ENCODE measurements at regions not wholly inside any gene's neighbourhood (a gene's known extent, or its start where the extent isn't known, plus 50 kb on each side); places are given as distances from the start of the nearest gene placed in this dataset.

DNA sequence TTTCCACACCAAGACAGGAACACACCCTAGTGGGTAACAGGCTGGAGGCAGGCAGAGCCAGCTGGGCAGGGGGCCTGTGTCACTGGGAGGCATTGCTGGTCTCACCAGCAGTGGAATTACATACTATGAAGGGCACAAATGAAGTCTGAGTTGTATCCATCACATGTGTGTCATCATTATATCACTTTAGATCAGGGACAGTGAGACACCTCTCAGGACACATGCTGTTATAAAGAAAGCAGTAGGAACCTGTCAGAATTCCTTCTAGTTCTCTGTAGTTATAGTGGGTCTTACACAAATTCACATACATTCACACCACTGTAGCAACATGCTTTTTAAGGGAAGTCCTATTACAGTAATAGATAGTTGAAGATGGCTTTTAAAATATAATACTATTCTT is 63.5 kb upstream of the FYN start:
- H3K4me1 ChIP-seq (ENCODE audit: low read depth, poor library complexity, severe bottlenecking), result no peaks in the 10 kb centered on the region
- H3K4me3 ChIP-seq (IDR thresholded peaks at IDR 0.05; ENCODE audit: insufficient read depth, low read depth, low read length), result no peak overlapping the region
- no peak overlapping the region for H3K27ac ChIP-seq
- H3K27me3 ChIP-seq (ENCODE audit: insufficient read depth, low read depth), result no peaks in the 10 kb centered on the region
- no peak overlapping the region for H3K4me2 ChIP-seq
- no peaks in the 10 kb centered on the region for H3K36me3 ChIP-seq (ENCODE audit: insufficient read depth)
- H3K9ac ChIP-seq, result no peak overlapping the region
- no peaks in the 10 kb centered on the region for H3K79me2 ChIP-seq (ENCODE audit: insufficient read depth, low read depth)
- TF ChIP-seq, protein P1, sequence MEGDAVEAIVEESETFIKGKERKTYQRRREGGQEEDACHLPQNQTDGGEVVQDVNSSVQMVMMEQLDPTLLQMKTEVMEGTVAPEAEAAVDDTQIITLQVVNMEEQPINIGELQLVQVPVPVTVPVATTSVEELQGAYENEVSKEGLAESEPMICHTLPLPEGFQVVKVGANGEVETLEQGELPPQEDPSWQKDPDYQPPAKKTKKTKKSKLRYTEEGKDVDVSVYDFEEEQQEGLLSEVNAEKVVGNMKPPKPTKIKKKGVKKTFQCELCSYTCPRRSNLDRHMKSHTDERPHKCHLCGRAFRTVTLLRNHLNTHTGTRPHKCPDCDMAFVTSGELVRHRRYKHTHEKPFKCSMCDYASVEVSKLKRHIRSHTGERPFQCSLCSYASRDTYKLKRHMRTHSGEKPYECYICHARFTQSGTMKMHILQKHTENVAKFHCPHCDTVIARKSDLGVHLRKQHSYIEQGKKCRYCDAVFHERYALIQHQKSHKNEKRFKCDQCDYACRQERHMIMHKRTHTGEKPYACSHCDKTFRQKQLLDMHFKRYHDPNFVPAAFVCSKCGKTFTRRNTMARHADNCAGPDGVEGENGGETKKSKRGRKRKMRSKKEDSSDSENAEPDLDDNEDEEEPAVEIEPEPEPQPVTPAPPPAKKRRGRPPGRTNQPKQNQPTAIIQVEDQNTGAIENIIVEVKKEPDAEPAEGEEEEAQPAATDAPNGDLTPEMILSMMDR (conservative IDR thresholded peaks at IDR 0.05; ENCODE audit: low read depth, low read length), result no peak
- H2AFZ ChIP-seq (ENCODE audit: low read depth), result no peak overlapping the region
- H4K20me1 ChIP-seq (ENCODE audit: insufficient read depth), result no peaks in the 10 kb centered on the region

GRCh38 chr6:111938710-111939109 is 65.5 kb upstream of the FYN start:
- Histone ChIP-seq H3K27ac (no peak overlapping the region), H4K20me1 (ENCODE audit: insufficient read depth) (no peaks in the 10 kb centered on the region), H3K79me2 (ENCODE audit: insufficient read depth, low read depth) (no peaks in the 10 kb centered on the region), H3K4me1 (ENCODE audit: low read depth, poor library complexity, severe bottlenecking) (no peaks in the 10 kb centered on the region), H2AFZ (ENCODE audit: low read depth) (no peak overlapping the region), H3K4me3 (IDR thresholded peaks at IDR 0.05; ENCODE audit: insufficient read depth, low read depth, low read length) (no peak overlapping the region), H3K9ac (no peak overlapping the region), H3K27me3 (ENCODE audit: insufficient read depth, low read depth) (no peaks in the 10 kb centered on the region), H3K36me3 (ENCODE audit: insufficient read depth) (no peaks in the 10 kb centered on the region), H3K4me2 (no peak overlapping the region)
- TF ChIP-seq, protein P1 (conservative IDR thresholded peaks at IDR 0.05; ENCODE audit: low read depth, low read length), result no peak

GRCh38 chr6:111939902-111940301 is 66.7 kb upstream of the FYN start:
- Histone ChIP-seq H3K27me3 (ENCODE audit: insufficient read depth, low read depth) (no peaks in the 10 kb centered on the region), H2AFZ (ENCODE audit: low read depth) (no peak overlapping the region), H3K27ac (no peak overlapping the region), H3K4me1 (ENCODE audit: low read depth, poor library complexity, severe bottlenecking) (no peaks in the 10 kb centered on the region), H3K79me2 (ENCODE audit: insufficient read depth, low read depth) (no peaks in the 10 kb centered on the region), H4K20me1 (ENCODE audit: insufficient read depth) (no peaks in the 10 kb centered on the region), H3K9ac (no peak overlapping the region), H3K4me2 (no peak overlapping the region), H3K4me3 (IDR thresholded peaks at IDR 0.05; ENCODE audit: insufficient read depth, low read depth, low read length) (no peak overlapping the region), H3K36me3 (ENCODE audit: insufficient read depth) (no peaks in the 10 kb centered on the region)
- TF ChIP-seq, protein P1 (conservative IDR thresholded peaks at IDR 0.05; ENCODE audit: low read depth, low read length), result no peak

DNA sequence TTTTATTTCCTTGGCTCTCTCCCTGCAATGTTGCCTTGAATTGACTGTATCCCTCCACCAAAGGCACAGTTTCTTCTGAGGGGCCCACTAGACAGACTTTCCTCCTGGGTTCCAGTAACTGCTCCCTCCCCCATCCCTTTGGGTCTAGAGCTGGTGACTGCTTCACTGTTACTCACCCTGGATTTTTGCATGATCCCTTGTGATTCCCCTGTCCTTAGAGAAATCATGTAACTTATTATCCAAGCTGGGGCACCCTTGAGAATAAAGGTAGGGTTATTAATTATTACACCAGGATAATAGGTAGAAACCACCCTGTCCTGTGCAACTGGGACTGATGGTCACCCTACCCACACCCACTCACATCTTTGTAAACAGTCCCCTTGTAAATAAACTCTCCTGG is 67.5 kb upstream of the FYN start:
- H3K79me2 ChIP-seq (ENCODE audit: insufficient read depth, low read depth), result no peaks in the 10 kb centered on the region
- H3K4me3 ChIP-seq (IDR thresholded peaks at IDR 0.05; ENCODE audit: insufficient read depth, low read depth, low read length), result no peak overlapping the region
- no peaks in the 10 kb centered on the region for H3K4me1 ChIP-seq (ENCODE audit: low read depth, poor library complexity, severe bottlenecking)
- H2AFZ ChIP-seq (ENCODE audit: low read depth), result no peak overlapping the region
- no peaks in the 10 kb centered on the region for H4K20me1 ChIP-seq (ENCODE audit: insufficient read depth)
- H3K36me3 ChIP-seq (ENCODE audit: insufficient read depth), result no peaks in the 10 kb centered on the region
- no peak overlapping the region for H3K9ac ChIP-seq
- no peaks in the 10 kb centered on the region for H3K27me3 ChIP-seq (ENCODE audit: insufficient read depth, low read depth)
- TF ChIP-seq, protein P1 (conservative IDR thresholded peaks at IDR 0.05; ENCODE audit: low read depth, low read length), result no peak
- no peak overlapping the region for H3K4me2 ChIP-seq
- H3K27ac ChIP-seq, result no peak overlapping the region
